T-helper 9 cell (primary cell): ENCODE measurements at regions not wholly inside any gene's neighbourhood (a gene's known extent, or its start where the extent isn't known, plus 50 kb on each side); places are given as distances from the start of the nearest gene placed in this dataset.

ENCODE experiments used
- DNase-seq: peaks from one replicate; pipeline ENCODE4 v3.0.0-alpha.2; 2020

- DNase-seq, result no peak
These were observed 67.9 kb upstream of the PPM1J start for GRCh38 chr1:112783059-112783458.

GRCh38 chr1:112779665-112780526, 64.8 kb upstream of the PPM1J start:
- DNase-seq, result no peak

GRCh38 chr1:112778137-112778536, 63.0 kb upstream of the PPM1J start:
- no peak for DNase-seq

GRCh38 chr1:112776688-112777087, 61.6 kb upstream of the PPM1J start:
- DNase-seq, result no peak

- no peak for DNase-seq
These were observed 57.6 kb upstream of the PPM1J start for GRCh38 chr1:112772781-112773180.

- DNase-seq, result no peak
These were observed 55.6 kb upstream of the PPM1J start for GRCh38 chr1:112770724-112771123.

GRCh38 chr1:112769611-112770010, 54.5 kb upstream of the PPM1J start:
- DNase-seq, result no peak

GRCh38 chr1:112767646-112768045, 52.5 kb upstream of the PPM1J start:
- no peak for DNase-seq
